SK-N-MC (cell line): ENCODE measurements at regions not wholly inside any gene's neighbourhood (a gene's known extent, or its start where the extent isn't known, plus 50 kb on each side); places are given as distances from the start of the nearest gene placed in this dataset.

Experiments used
- DNase-seq: peaks from one replicate; pipeline ENCODE4 v3.0.0-alpha.2; 2011; ENCODE audit warnings: low read depth, low spot score
- H3K27ac ChIP-seq: fragments of 200-600 bp; sonication (generic); 2 replicates; pipeline ENCODE4 v1.5.1; 2016; ENCODE audit warnings: mixed run types
- H3K36me3 ChIP-seq: fragments of 200-600 bp; sonication (generic); 2 replicates; pipeline ENCODE4 v1.6.1; 2017; ENCODE audit warnings: antibody characterized with exemption, low read length, mixed read lengths; ENCODE audit not compliant: insufficient read depth
- H3K4me3 ChIP-seq: fragments of 200-600 bp; sonication (generic); 2 replicates; pipeline ENCODE4 v1.5.1; 2016
- H3K9ac ChIP-seq: fragments of 200-600 bp; sonication (generic); 2 replicates; pipeline ENCODE4 v1.8.0; 2017; ENCODE audit warnings: mixed run types, mixed read lengths; ENCODE audit not compliant: insufficient read length
- H3K9me3 ChIP-seq: fragments of 200-600 bp; sonication (generic); 2 replicates; pipeline ENCODE4 v1.6.1; 2017; ENCODE audit warnings: low read depth, mild to moderate bottlenecking, antibody characterized with exemption, low read length, moderate library complexity, mixed read lengths
- EZH2 ChIP-seq: fragments of 200-600 bp; sonication (generic); IDR thresholded peaks from one replicate; pipeline ENCODE4 v1.6.1; 2017; ENCODE audit warnings: antibody characterized with exemption
- FOXP2 ChIP-seq: optimal IDR thresholded peaks from 2 replicates; pipeline ENCODE3; 2011; ENCODE audit warnings: mild to moderate bottlenecking, moderate library complexity; ENCODE audit not compliant: insufficient read depth; ENCODE audit errors: extremely low read length, control extremely low read depth
- POLR2AphosphoS5 ChIP-seq: IDR thresholded peaks from 2 replicates; pipeline ENCODE4 v1.6.1; 2012; ENCODE audit warnings: mild to moderate bottlenecking, low read depth, low read length, borderline replicate concordance

DNA sequence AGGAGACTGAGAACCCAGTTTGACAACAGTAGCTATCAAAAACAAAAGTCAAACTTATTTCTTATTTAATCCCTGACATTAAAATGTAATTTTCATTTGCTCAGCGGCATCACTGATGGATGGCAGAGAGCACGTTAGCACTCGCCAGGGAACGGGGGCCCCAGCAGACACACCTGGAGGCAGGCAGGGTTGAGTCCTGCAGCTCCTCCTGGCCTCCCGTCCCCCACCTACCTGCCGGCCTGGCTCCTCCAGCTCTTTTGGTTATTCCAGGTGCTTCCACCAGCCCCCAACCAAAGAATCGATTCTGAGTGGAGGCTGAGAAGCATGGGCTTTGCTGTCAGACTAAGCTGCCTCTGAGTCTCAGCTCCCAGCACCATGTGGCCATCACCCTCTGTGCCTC, 113.6 kb downstream of the PHETA1 start:
- Histone ChIP-seq H3K9ac (no peak overlapping the region), H3K27ac (no peak overlapping the region), H3K36me3 (no peaks in the 10 kb centered on the region), H3K4me3 (no peak overlapping the region), H3K9me3 (no peaks in the 10 kb centered on the region)
- DNase-seq, result no peak
- TF ChIP-seq EZH2, result no peak
- no peak for TF ChIP-seq POLR2AphosphoS5
- no peak for TF ChIP-seq FOXP2

DNA sequence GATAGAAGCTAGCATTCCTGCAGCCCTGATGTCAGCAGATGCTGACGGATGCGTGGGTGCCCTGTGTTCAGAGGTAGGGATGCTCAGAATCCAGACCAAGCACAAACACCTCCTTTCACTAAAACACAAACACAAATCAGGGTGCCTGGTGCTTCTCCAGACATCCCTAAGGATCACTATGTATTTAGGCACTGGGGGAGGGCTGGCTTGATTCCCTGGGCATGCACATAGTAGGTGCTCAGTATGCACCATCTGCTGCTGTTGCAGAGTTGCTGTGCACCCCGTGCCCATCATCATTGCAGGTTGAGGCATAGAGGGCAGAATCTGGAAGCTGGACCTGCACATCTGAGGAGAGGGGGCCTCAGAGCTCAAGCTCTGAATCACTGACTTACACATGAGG, 114.8 kb downstream of the PHETA1 start:
- Histone ChIP-seq H3K9me3 (no peaks in the 10 kb centered on the region), H3K27ac (no peak overlapping the region), H3K36me3 (no peaks in the 10 kb centered on the region), H3K9ac (no peak overlapping the region), H3K4me3 (no peak overlapping the region)
- no peak for TF ChIP-seq EZH2
- no peak for TF ChIP-seq POLR2AphosphoS5
- no peak for TF ChIP-seq FOXP2
- no peak for DNase-seq

DNA sequence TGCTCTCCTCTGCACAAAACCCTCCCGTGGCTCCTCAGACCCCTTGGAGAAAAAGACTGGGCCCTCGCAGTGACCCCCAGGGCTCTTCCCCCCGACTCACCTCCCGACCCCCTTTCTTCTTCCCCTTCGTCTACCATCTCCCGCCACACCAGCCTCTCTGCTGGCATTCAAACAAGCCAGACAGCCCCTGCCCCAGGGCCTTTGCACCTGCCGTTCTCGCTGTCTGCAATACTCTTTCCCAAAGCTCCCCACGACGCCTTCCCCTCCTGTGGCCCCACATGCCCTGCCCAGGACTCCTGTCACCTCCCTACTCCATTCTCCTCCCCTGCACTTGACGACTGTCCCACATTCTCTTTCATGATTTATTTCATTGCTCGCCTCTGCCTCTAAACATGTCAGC, 115.7 kb downstream of the PHETA1 start:
- Histone ChIP-seq H3K27ac (no peak overlapping the region), H3K9ac (no peak overlapping the region), H3K9me3 (no peaks in the 10 kb centered on the region), H3K4me3 (no peak overlapping the region), H3K36me3 (no peaks in the 10 kb centered on the region)
- no peak for DNase-seq
- TF ChIP-seq EZH2, result no peak

DNA sequence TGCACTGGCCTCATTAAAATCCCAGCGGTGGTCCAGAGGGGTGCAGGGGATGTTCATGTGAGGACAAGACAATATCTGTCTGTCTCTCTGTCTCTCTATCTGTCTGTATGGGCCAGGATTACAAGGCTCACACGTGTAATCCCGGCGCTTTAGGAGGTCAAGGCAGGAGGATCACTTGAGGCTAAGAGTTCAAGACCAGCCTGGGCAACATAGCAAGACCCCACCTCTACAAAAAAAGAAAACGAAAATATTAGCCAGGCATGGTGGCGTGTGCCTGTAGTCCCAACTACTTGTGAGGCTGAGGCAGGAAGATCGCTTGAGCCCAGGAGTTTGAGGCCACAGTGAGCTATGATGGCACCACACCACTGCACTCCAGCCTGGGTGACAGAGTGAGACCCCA, 117.1 kb downstream of the PHETA1 start:
- no peak for TF ChIP-seq FOXP2
- no peak for TF ChIP-seq EZH2
- TF ChIP-seq POLR2AphosphoS5, result no peak

DNA sequence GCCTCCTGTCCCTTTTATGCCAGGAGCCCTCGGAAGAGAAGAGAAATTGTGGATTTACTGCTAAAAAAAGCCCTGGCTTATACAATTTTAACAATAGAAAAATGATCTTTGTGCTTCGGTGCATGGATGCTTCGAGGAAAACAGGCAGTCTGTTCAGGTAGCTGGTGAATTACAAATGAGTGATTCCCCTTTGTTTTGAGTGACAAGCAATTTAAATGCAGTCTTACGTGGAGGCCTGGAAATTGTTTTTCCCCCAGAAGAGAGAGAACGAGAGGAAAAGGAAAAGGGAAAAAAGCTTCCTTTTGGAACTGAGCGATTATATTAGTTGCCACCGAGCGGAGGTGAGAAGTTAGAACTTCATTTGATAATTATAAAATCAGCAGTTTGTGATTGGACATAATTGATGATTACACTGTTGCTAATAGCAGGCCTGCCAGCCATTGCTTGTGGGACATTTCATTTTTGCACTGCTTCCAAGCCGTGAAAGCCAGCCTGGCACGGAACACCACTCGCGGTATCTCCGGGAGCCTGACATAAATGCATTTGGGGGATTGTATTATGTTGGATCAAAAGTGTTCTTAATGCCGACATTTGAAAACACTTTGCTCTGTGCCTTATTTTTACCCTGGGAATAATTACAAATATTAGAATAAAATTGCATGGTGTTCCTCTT, 117.7 kb downstream of the PHETA1 start:
- TF ChIP-seq POLR2AphosphoS5, result no peak
- no peak for TF ChIP-seq FOXP2
- no peak for TF ChIP-seq EZH2
- no peak overlapping the region for H3K4me3 ChIP-seq
- no peaks in the 10 kb centered on the region for H3K9me3 ChIP-seq
- DNase-seq, result no peak
- no peak overlapping the region for H3K9ac ChIP-seq
- H3K36me3 ChIP-seq, result no peaks in the 10 kb centered on the region
- H3K27ac ChIP-seq, result no peak overlapping the region

More for the DNA sequence above, 117.1 kb downstream of the PHETA1 start:
- H3K27ac ChIP-seq, result no peak overlapping the region
- H3K9me3 ChIP-seq, result no peaks in the 10 kb centered on the region
- H3K9ac ChIP-seq, result no peak overlapping the region
- no peaks in the 10 kb centered on the region for H3K36me3 ChIP-seq
- H3K4me3 ChIP-seq, result no peak overlapping the region
- no peak for DNase-seq

DNA sequence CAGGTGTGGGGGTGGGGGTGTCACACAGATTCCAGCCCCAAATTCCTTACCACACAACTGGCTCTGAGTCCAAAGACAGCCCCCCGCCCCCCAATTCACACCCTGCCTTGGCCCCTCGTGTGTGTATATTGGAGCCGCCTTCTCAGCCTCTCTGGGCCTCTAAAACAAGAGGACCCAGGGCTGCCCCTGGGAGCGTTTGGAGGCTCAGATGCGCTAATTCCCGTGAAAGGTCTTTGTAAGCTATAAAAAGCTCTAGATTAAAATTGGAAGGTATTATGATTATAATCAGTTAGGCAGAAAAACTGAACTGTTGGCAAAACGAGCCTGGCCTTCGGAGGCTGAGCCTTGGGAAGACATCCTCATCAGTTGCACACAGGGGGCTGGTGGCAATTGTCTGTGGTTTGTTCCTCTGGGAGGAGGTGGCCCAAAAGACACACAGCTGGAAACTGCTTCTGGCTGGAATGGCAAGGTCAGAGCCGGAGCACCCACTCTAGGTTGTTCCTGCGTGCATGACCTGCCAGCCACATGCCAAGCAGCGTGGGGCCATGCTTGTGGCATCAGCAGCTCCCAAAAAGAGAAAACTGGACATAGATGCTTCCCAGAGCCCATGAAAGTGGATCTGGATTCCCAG, 118.5 kb downstream of the PHETA1 start:
- TF ChIP-seq EZH2 (no peak), FOXP2 (no peak), POLR2AphosphoS5 (no peak)
- no peak overlapping the region for H3K27ac ChIP-seq
- H3K4me3 ChIP-seq, result no peak overlapping the region
- no peaks in the 10 kb centered on the region for H3K9me3 ChIP-seq
- DNase-seq, result no peak
- H3K36me3 ChIP-seq, result no peaks in the 10 kb centered on the region
- no peak overlapping the region for H3K9ac ChIP-seq

DNA sequence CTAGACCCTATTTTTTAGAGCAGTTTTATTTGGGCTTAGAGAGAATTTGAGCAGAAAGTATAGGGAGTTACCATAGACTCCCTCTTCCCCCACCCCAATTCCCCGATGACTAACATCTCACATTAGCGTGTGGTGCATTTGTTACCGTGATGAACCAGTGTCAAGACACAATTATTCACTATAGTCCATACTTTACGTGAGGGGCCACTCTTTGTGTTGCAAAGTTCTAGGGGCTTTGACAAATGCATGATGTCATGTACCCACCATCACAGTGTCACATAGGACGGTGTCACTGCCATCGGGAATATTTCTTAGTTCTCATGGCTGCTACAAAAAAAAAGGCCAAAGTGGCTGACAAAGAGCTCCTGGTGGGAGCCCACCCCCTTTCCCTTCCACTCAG, 119.1 kb downstream of the PHETA1 start:
- Histone ChIP-seq H3K4me3 (no peak overlapping the region), H3K9me3 (no peaks in the 10 kb centered on the region), H3K27ac (no peak overlapping the region), H3K36me3 (no peaks in the 10 kb centered on the region), H3K9ac (no peak overlapping the region)
- no peak for TF ChIP-seq FOXP2
- no peak for TF ChIP-seq POLR2AphosphoS5
- TF ChIP-seq EZH2, result no peak
- DNase-seq, result no peak

DNA sequence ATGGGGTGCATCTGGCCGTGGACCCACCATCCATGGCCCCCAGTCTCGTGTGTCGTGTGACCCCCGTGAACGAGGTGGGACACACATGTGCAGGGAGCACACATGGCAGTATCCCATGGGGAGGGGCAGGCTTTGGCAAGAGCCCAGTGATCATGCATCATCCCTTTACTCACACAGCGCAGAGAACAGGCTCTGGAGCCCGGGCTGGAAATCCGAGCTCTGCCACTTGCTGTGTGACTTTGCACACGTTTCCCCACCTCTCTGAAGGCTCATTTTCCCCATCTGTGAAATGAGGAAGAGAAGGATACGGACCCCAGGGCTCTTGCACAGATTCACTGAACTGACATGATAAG, 119.9 kb downstream of the PHETA1 start:
- H3K9ac ChIP-seq, result no peak overlapping the region
- DNase-seq, result no peak
- H3K27ac ChIP-seq, result 0 out of 2 replicates have a peak overlapping the region, but pooled peaks have one; percentile 31
- H3K9me3 ChIP-seq, result no peaks in the 10 kb centered on the region
- no peaks in the 10 kb centered on the region for H3K36me3 ChIP-seq
- no peak overlapping the region for H3K4me3 ChIP-seq
- no peak for TF ChIP-seq FOXP2
- no peak for TF ChIP-seq POLR2AphosphoS5
- TF ChIP-seq EZH2, result no peak

DNA sequence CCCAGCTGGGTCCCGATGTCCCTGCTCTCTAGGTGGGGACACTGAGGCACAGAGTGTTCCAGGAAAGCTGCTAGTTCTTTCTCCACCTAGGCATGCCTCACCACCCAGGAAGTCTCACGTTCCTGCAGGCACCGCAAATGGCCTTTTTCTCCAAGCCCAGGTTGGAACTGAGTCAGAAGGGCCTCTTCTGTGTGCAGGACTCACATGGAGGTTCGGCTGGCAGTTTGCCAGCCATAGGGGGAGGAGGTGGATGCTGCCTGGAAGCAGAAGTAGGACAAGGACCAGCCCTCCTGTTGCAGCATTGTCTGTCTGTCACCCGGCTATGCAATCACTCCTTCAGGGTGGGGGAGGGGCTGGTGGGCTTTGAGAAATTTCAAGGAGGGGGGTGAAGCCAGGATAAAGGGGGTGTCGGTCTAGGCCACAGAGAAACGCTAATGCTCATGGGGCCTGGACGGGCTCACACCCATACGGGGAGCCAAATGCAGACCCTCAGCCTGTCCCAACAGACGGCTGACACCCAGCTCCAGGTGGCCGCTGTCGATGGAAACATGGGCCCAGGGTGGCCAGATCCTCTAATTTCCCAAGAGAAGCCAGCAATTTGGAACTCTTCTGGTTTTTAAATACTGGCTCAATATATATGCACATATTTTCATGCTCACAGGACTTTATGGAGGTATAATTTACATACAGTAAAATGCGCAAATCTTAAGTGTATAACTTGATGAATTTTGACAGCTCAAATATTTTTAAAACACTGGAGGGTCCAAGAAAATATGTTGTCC, 120.5 kb downstream of the PHETA1 start:
- Histone ChIP-seq H3K9ac (no peak overlapping the region), H3K27ac (0 out of 2 replicates have a peak overlapping the region, but pooled peaks have one; percentile 31), H3K9me3 (no peaks in the 10 kb centered on the region), H3K36me3 (no peaks in the 10 kb centered on the region), H3K4me3 (no peak overlapping the region)
- DNase-seq, result no peak
- TF ChIP-seq EZH2 (no peak), FOXP2 (no peak), POLR2AphosphoS5 (no peak)
